Spleen (tissue), 7 donors: ENCODE measurements at regions not wholly inside any gene's neighbourhood (a gene's known extent, or its start where the extent isn't known, plus 50 kb on each side); places are given as distances from the start of the nearest gene placed in this dataset.

Experiments
- CTCF ChIP-seq, 11 experiments: fragments of 200-600 bp in 7 of 11; fragments of 450-650 bp in 4 of 11; sonication (generic) in 4 of 11; IDR thresholded peaks in 8 of 11; conservative IDR thresholded peaks in 3 of 11; 1 replicate in 7 of 11; 2 replicates in 4 of 11; pipeline versions ENCODE4 v1.4.0 to v1.8.0; 2016 to 2021; ENCODE audit warnings: antibody characterized with exemption in 11 of 11, inconsistent platforms in 4 of 11, mild to moderate bottlenecking in 1 of 11
- POLR2A ChIP-seq, 3 donors: fragments of 450-650 bp; IDR thresholded peaks; one replicate each; pipeline ENCODE4 v1.5.1; 2017; ENCODE audit warnings: antibody characterized with exemption in 3 of 3, mild to moderate bottlenecking in 1 of 3
- POLR2AphosphoS5 ChIP-seq, 3 donors: sonication (generic); formaldehyde crosslinking; IDR thresholded peaks; one replicate each; pipeline ENCODE4 v1.5.1; 2017; ENCODE audit warnings: antibody characterized with exemption in 3 of 3
- donor health status: DM: no; HTN: no; CAD: no; lungs with moderate emphysema.
- donor health status: DM: no; HTN: no; CAD: no.
- donor health status: DM: no; HTN: no; CAD: no.

- TF ChIP-seq CTCF (IDR thresholded peaks at IDR 0.05 in 8 of 11, conservative IDR thresholded peaks at IDR 0.05 in 3 of 11) (no peak), POLR2A (IDR thresholded peaks at IDR 0.05) (no peak), POLR2AphosphoS5 (IDR thresholded peaks at IDR 0.05) (no peak)
Measured at GRCh38 chr4:84046551-84046950, 452.5 kb downstream of the NKX6-1 start.
